ENCODE measurements at regions not wholly inside any gene's neighbourhood (a gene's known extent, or its start where the extent isn't known, plus 50 kb on each side); places are given as distances from the start of the nearest gene placed in this dataset.

DNA sequence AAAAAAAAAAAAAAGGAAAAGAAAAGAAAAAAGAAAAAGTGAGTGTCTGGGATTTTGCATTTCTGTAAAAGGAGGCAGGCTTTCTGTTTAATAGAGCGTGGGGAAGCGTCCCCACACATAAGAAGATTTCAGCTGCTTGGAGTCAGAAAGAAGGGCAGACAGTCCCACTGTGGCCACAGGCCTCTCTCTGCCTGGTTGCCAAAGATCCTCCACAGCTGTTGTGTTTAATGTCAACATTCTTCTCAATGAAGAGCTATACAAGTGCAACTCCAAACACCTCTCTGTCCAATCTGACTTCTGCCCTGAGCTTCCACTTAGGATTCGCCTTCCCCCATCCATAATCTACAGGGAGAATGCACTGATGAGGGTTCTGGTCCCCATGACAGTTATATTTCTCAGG, 64.3 kb upstream of the MLN start:
- TF ChIP-seq CTCF (IDR thresholded peaks at IDR 0.05) (no peak), POLR2A (IDR thresholded peaks at IDR 0.05) (no peak)
